ENCODE measurements at regions not wholly inside any gene's neighbourhood (a gene's known extent, or its start where the extent isn't known, plus 50 kb on each side); places are given as distances from the start of the nearest gene placed in this dataset.

- H3K4me2 ChIP-seq (ENCODE audit: insufficient read depth, low read length, poor library complexity, severe bottlenecking): no peak overlapping the region
- no peaks in the 10 kb centered on the region for H3K9me3 ChIP-seq (replicated peaks in 1 of 2; ENCODE audit: control insufficient read depth in 2 of 2, insufficient read depth in 1 of 2, low read depth in 1 of 2, low read length in 2 of 2)
- no CpG with 5 or more reads among the region's 5 CpGs for WGBS, 2 donors (ENCODE audit: extremely low coverage in 2 of 2, insufficient read length in 2 of 2, insufficient replicate concordance in 1 of 2)
- H3K14ac ChIP-seq (ENCODE audit: low read length): no peak overlapping the region
- H2BK5ac ChIP-seq (ENCODE audit: low read length): no peak overlapping the region
- H3K27ac ChIP-seq (replicated peaks; ENCODE audit: low read length): no peak overlapping the region
- no peak overlapping the region for H4K91ac ChIP-seq (ENCODE audit: low read depth, low read length, poor library complexity)
- H3K4ac ChIP-seq (ENCODE audit: low read length): no peak overlapping the region
- H2BK15ac ChIP-seq (ENCODE audit: low read length): no peak overlapping the region
- no peak overlapping the region for H4K8ac ChIP-seq (ENCODE audit: low read depth, low read length)
- no peak overlapping the region for H2BK120ac ChIP-seq (ENCODE audit: low read depth, low read length)
- no peak overlapping the region for H2AFZ ChIP-seq (ENCODE audit: low read length)
- no peak overlapping the region for H3K9ac ChIP-seq (ENCODE audit: low read depth, low read length, poor library complexity)
- no peaks in the 10 kb centered on the region for H3K27me3 ChIP-seq (ENCODE audit: control insufficient read depth in 3 of 3, insufficient read depth in 3 of 3, low read depth in 1 of 3, low read length in 3 of 3)
- no peaks in the 10 kb centered on the region for H3K79me1 ChIP-seq (ENCODE audit: low read depth, low read length)
- H3K18ac ChIP-seq (ENCODE audit: low read length): no peak overlapping the region
- H3K36me3 ChIP-seq (replicated peaks in 1 of 2; ENCODE audit: control insufficient read depth in 2 of 2, insufficient read depth in 2 of 2, low read length in 2 of 2): no peaks in the 10 kb centered on the region
- H3K4me1 ChIP-seq (ENCODE audit: control insufficient read depth in 2 of 2, insufficient read depth in 1 of 2, low read depth in 1 of 2, low read length in 2 of 2): no peaks in the 10 kb centered on the region
- no peak overlapping the region for H3K4me3 ChIP-seq (ENCODE audit: low read length in 2 of 2)
- H2AK5ac ChIP-seq (ENCODE audit: low read depth, low read length): no peak overlapping the region
- no peak overlapping the region for H2BK12ac ChIP-seq (ENCODE audit: low read length)
- no peak for DNase-seq (ENCODE audit: low spot score)
- no peak overlapping the region for H3K23ac ChIP-seq (ENCODE audit: low read depth, low read length, poor library complexity)
Observed at GRCh38 chr4:138095378-138095777, 146.8 kb downstream of the SLC7A11 start.

- no peak overlapping the region for H2BK15ac ChIP-seq (ENCODE audit: low read length)
- no peaks in the 10 kb centered on the region for H3K79me1 ChIP-seq (ENCODE audit: low read depth, low read length)
- H4K8ac ChIP-seq (ENCODE audit: low read depth, low read length): no peak overlapping the region
- DNase-seq (ENCODE audit: low spot score): no peak
- H3K4me1 ChIP-seq (ENCODE audit: control insufficient read depth in 2 of 2, insufficient read depth in 1 of 2, low read depth in 1 of 2, low read length in 2 of 2): no peaks in the 10 kb centered on the region
- no peak overlapping the region for H3K4ac ChIP-seq (ENCODE audit: low read length)
- H3K4me3 ChIP-seq (ENCODE audit: low read length in 2 of 2): no peak overlapping the region
- no peak overlapping the region for H2BK5ac ChIP-seq (ENCODE audit: low read length)
- no peak overlapping the region for H3K23ac ChIP-seq (ENCODE audit: low read depth, low read length, poor library complexity)
- H3K18ac ChIP-seq (ENCODE audit: low read length): no peak overlapping the region
- no CpG with 5 or more reads among the region's 6 CpGs for whole genome bisulfite sequencing, 2 donors (ENCODE audit: extremely low coverage in 2 of 2, insufficient read length in 2 of 2, insufficient replicate concordance in 1 of 2)
- no peak overlapping the region for H3K27ac ChIP-seq (replicated peaks; ENCODE audit: low read length)
- no peak overlapping the region for H2AK5ac ChIP-seq (ENCODE audit: low read depth, low read length)
- no peak overlapping the region for H3K14ac ChIP-seq (ENCODE audit: low read length)
- no peaks in the 10 kb centered on the region for H3K27me3 ChIP-seq (ENCODE audit: control insufficient read depth in 3 of 3, insufficient read depth in 3 of 3, low read depth in 1 of 3, low read length in 3 of 3)
- no peak overlapping the region for H3K4me2 ChIP-seq (ENCODE audit: insufficient read depth, low read length, poor library complexity, severe bottlenecking)
- H2AFZ ChIP-seq (ENCODE audit: low read length): no peak overlapping the region
- no peak overlapping the region for H4K91ac ChIP-seq (ENCODE audit: low read depth, low read length, poor library complexity)
- no peak overlapping the region for H3K9ac ChIP-seq (ENCODE audit: low read depth, low read length, poor library complexity)
- H3K9me3 ChIP-seq (replicated peaks in 1 of 2; ENCODE audit: control insufficient read depth in 2 of 2, insufficient read depth in 1 of 2, low read depth in 1 of 2, low read length in 2 of 2): no peaks in the 10 kb centered on the region
- no peaks in the 10 kb centered on the region for H3K36me3 ChIP-seq (replicated peaks in 1 of 2; ENCODE audit: control insufficient read depth in 2 of 2, insufficient read depth in 2 of 2, low read length in 2 of 2)
- no peak overlapping the region for H2BK120ac ChIP-seq (ENCODE audit: low read depth, low read length)
- H2BK12ac ChIP-seq (ENCODE audit: low read length): no peak overlapping the region
Observed at GRCh38 chr4:138092060-138092459, 150.1 kb downstream of the SLC7A11 start.

- H3K27me3 ChIP-seq (ENCODE audit: control insufficient read depth in 3 of 3, insufficient read depth in 3 of 3, low read depth in 1 of 3, low read length in 3 of 3): no peaks in the 10 kb centered on the region
- peak overlapping the region; percentile 71 for H2AFZ ChIP-seq (ENCODE audit: low read length)
- no peak overlapping the region for H3K4ac ChIP-seq (ENCODE audit: low read length)
- no CpG with 5 or more reads among the region's 5 CpGs for WGBS, 2 donors (ENCODE audit: extremely low coverage in 2 of 2, insufficient read length in 2 of 2, insufficient replicate concordance in 1 of 2)
- H3K4me3 ChIP-seq (ENCODE audit: low read length in 2 of 2): no peak overlapping the region
- no peak overlapping the region for H2BK15ac ChIP-seq (ENCODE audit: low read length)
- H2AK5ac ChIP-seq (ENCODE audit: low read depth, low read length): no peak overlapping the region
- H3K9me3 ChIP-seq (replicated peaks in 1 of 2; ENCODE audit: control insufficient read depth in 2 of 2, insufficient read depth in 1 of 2, low read depth in 1 of 2, low read length in 2 of 2): no peaks in the 10 kb centered on the region
- no peaks in the 10 kb centered on the region for H3K79me1 ChIP-seq (ENCODE audit: low read depth, low read length)
- no peaks in the 10 kb centered on the region for H3K4me1 ChIP-seq (ENCODE audit: control insufficient read depth in 2 of 2, insufficient read depth in 1 of 2, low read depth in 1 of 2, low read length in 2 of 2)
- no peak overlapping the region for H2BK12ac ChIP-seq (ENCODE audit: low read length)
- H3K27ac ChIP-seq (replicated peaks; ENCODE audit: low read length): no peak overlapping the region
- no peaks in the 10 kb centered on the region for H3K36me3 ChIP-seq (replicated peaks in 1 of 2; ENCODE audit: control insufficient read depth in 2 of 2, insufficient read depth in 2 of 2, low read length in 2 of 2)
- no peak overlapping the region for H3K9ac ChIP-seq (ENCODE audit: low read depth, low read length, poor library complexity)
- H2BK120ac ChIP-seq (ENCODE audit: low read depth, low read length): no peak overlapping the region
- no peak overlapping the region for H3K23ac ChIP-seq (ENCODE audit: low read depth, low read length, poor library complexity)
- H3K4me2 ChIP-seq (ENCODE audit: insufficient read depth, low read length, poor library complexity, severe bottlenecking): no peak overlapping the region
- no peak overlapping the region for H4K91ac ChIP-seq (ENCODE audit: low read depth, low read length, poor library complexity)
- no peak overlapping the region for H3K18ac ChIP-seq (ENCODE audit: low read length)
- H4K8ac ChIP-seq (ENCODE audit: low read depth, low read length): no peak overlapping the region
- H2BK5ac ChIP-seq (ENCODE audit: low read length): no peak overlapping the region
- H3K14ac ChIP-seq (ENCODE audit: low read length): no peak overlapping the region
- DNase-seq (ENCODE audit: low spot score): no peak
Observed at GRCh38 chr4:138090918-138091676, 151.1 kb downstream of the SLC7A11 start.

- DNase-seq (ENCODE audit: low spot score): peak; percentile 68
Observed at GRCh38 chr4:138090150-138090917, 151.8 kb downstream of the SLC7A11 start.

More at GRCh38 chr4:138090150-138090917, 151.8 kb downstream of the SLC7A11 start:
- no peaks in the 10 kb centered on the region for H3K27me3 ChIP-seq (ENCODE audit: control insufficient read depth in 3 of 3, insufficient read depth in 3 of 3, low read depth in 1 of 3, low read length in 3 of 3)
- no peak overlapping the region for H3K4me3 ChIP-seq (ENCODE audit: low read length in 2 of 2)
- no peak overlapping the region for H3K18ac ChIP-seq (ENCODE audit: low read length)
- no peak overlapping the region for H3K27ac ChIP-seq (replicated peaks; ENCODE audit: low read length)
- H2BK5ac ChIP-seq (ENCODE audit: low read length): no peak overlapping the region
- no peak overlapping the region for H4K91ac ChIP-seq (ENCODE audit: low read depth, low read length, poor library complexity)
- H3K36me3 ChIP-seq (replicated peaks in 1 of 2; ENCODE audit: control insufficient read depth in 2 of 2, insufficient read depth in 2 of 2, low read length in 2 of 2): no peaks in the 10 kb centered on the region
- WGBS, 2 donors (ENCODE audit: extremely low coverage in 2 of 2, insufficient read length in 2 of 2, insufficient replicate concordance in 1 of 2): no CpG with 5 or more reads among the region's 17 CpGs
- H3K9ac ChIP-seq (ENCODE audit: low read depth, low read length, poor library complexity): no peak overlapping the region
- no peaks in the 10 kb centered on the region for H3K79me1 ChIP-seq (ENCODE audit: low read depth, low read length)
- H2BK15ac ChIP-seq (ENCODE audit: low read length): no peak overlapping the region
- no peaks in the 10 kb centered on the region for H3K4me1 ChIP-seq (ENCODE audit: control insufficient read depth in 2 of 2, insufficient read depth in 1 of 2, low read depth in 1 of 2, low read length in 2 of 2)
- H3K4ac ChIP-seq (ENCODE audit: low read length): no peak overlapping the region
- peak overlapping the region; percentile 71 for H2AFZ ChIP-seq (ENCODE audit: low read length)
- H3K4me2 ChIP-seq (ENCODE audit: insufficient read depth, low read length, poor library complexity, severe bottlenecking): no peak overlapping the region
- no peak overlapping the region for H2BK12ac ChIP-seq (ENCODE audit: low read length)
- no peak overlapping the region for H3K23ac ChIP-seq (ENCODE audit: low read depth, low read length, poor library complexity)
- H3K14ac ChIP-seq (ENCODE audit: low read length): no peak overlapping the region
- H2AK5ac ChIP-seq (ENCODE audit: low read depth, low read length): no peak overlapping the region
- H2BK120ac ChIP-seq (ENCODE audit: low read depth, low read length): no peak overlapping the region
- no peak overlapping the region for H4K8ac ChIP-seq (ENCODE audit: low read depth, low read length)
- H3K9me3 ChIP-seq (replicated peaks in 1 of 2; ENCODE audit: control insufficient read depth in 2 of 2, insufficient read depth in 1 of 2, low read depth in 1 of 2, low read length in 2 of 2): no peaks in the 10 kb centered on the region

Data from neuronal stem cell (in vitro differentiated cells).